Upper lobe of right lung (tissue), 1 donor: ENCODE measurements at regions not wholly inside any gene's neighbourhood (a gene's known extent, or its start where the extent isn't known, plus 50 kb on each side); places are given as distances from the start of the nearest gene placed in this dataset.

Experiments
- ATAC-seq: fragments of 200-7000 bp; cut with Tn5 transposase; one replicate; pipeline ENCODE4 v1.9.1; 2020; ENCODE audit warnings: mild to moderate bottlenecking, moderate library complexity
- DNase-seq: peaks from one replicate; pipeline ENCODE4 v3.0.0-alpha.2; 2020
- H3K27ac ChIP-seq: fragments of 200-600 bp; one replicate; pipeline ENCODE4 v1.8.0; 2022
- H3K27me3 ChIP-seq: fragments of 200-600 bp; one replicate; pipeline ENCODE4 v1.8.0; 2022; ENCODE audit warnings: mild to moderate bottlenecking
- H3K36me3 ChIP-seq: fragments of 200-600 bp; one replicate; pipeline ENCODE4 v1.8.0; 2022
- H3K4me1 ChIP-seq: fragments of 200-600 bp; one replicate; pipeline ENCODE4 v1.8.0; 2022
- H3K4me3 ChIP-seq: fragments of 200-600 bp; one replicate; pipeline ENCODE4 v1.8.0; 2022; ENCODE audit warnings: mild to moderate bottlenecking
- H3K9me3 ChIP-seq: fragments of 200-600 bp; one replicate; pipeline ENCODE4 v1.8.0; 2022
- CTCF ChIP-seq: fragments of 200-600 bp; IDR thresholded peaks from one replicate; pipeline ENCODE4 v1.8.0; 2022; ENCODE audit warnings: antibody characterized with exemption
- intact Hi-C: fragments of 100-400 bp; cut with DNase I; formaldehyde crosslinking; loops from one replicate; pipeline ENCODE4 v1.11.0; 2022
- donor health status: DM: no; HTN: yes; CAD: no; lungs with severe emphysema.

- H3K4me1 ChIP-seq, result peaks cover 3% of the 10 kb centered on the region
- DNase-seq (no peak), ATAC-seq (no peak)
- no peak overlapping the region for H3K27ac ChIP-seq
- H3K9me3 ChIP-seq, result no peaks in the 10 kb centered on the region
- H3K4me3 ChIP-seq, result no peak overlapping the region
- no peaks in the 10 kb centered on the region for H3K27me3 ChIP-seq
- no peak for TF ChIP-seq CTCF
- intact Hi-C loops, result no loop called here
- no peaks in the 10 kb centered on the region for H3K36me3 ChIP-seq
These were observed 104.9 kb upstream of the CENPE start for GRCh38 chr4:103303011-103303410.

DNA sequence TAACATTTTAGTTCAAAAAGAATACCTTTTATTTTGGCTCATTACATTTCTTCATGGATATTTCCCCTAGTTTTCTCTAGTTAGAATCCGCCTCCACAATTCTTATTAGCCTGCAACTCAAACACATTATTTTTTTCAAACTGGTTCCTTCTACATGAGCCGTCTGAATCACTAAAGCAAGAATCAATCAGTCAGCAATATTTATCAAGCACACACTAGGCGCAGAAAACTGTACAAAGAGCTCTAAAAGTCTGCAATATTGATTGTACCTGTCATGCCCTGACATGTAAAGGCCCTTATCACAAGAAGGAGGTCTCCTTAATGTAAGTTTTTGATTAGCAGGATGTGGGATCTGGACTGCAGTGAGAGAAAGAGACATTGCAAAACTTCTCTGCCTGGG is 94.8 kb upstream of the CENPE start:
- Histone ChIP-seq H3K9me3 (no peaks in the 10 kb centered on the region), H3K27ac (no peak overlapping the region), H3K4me3 (no peak overlapping the region), H3K27me3 (no peaks in the 10 kb centered on the region), H3K4me1 (no peaks in the 10 kb centered on the region), H3K36me3 (no peaks in the 10 kb centered on the region)
- DNase-seq, result no peak
- no peak for TF ChIP-seq CTCF
- intact Hi-C loops, result no loop called here
- no peak for ATAC-seq

- Histone ChIP-seq H3K27ac (no peak overlapping the region), H3K4me3 (no peak overlapping the region), H3K27me3 (no peaks in the 10 kb centered on the region), H3K4me1 (no peaks in the 10 kb centered on the region), H3K36me3 (no peaks in the 10 kb centered on the region), H3K9me3 (no peaks in the 10 kb centered on the region)
- ATAC-seq (no peak), DNase-seq (no peak)
- no peak for TF ChIP-seq CTCF
- intact Hi-C loops, result no loop called here
These were observed 94.2 kb upstream of the CENPE start for GRCh38 chr4:103292373-103292772.

- no peaks in the 10 kb centered on the region for H3K36me3 ChIP-seq
- H3K27ac ChIP-seq, result no peak overlapping the region
- H3K27me3 ChIP-seq, result no peaks in the 10 kb centered on the region
- no peak for ATAC-seq
- H3K4me3 ChIP-seq, result no peak overlapping the region
- TF ChIP-seq CTCF, result no peak
- intact Hi-C loops, result no loop called here
- H3K9me3 ChIP-seq, result no peaks in the 10 kb centered on the region
- no peaks in the 10 kb centered on the region for H3K4me1 ChIP-seq
- DNase-seq, result no peak
These were observed 91.0 kb upstream of the CENPE start for GRCh38 chr4:103289186-103289585.

DNA sequence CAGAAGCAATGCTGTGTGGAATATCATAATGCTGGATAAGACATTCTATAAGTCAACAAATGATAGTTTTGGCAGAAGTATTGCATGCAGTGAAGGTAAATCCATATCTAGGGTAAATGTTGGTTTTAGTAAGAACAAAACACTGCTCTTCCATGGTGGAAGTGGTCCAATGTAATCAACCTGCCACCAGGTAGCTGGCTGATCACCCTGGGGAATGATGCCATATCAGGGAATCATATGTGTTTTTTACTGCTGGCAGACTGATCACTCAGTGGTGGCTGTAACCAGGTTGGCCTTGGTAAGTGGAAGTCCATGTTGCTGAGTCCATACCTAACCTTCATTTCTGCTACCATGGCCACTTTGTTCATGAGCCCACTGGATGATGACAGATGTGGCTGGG is 74.0 kb upstream of the CENPE start:
- intact Hi-C loops, result no loop called here
- Histone ChIP-seq H3K27ac (no peak overlapping the region), H3K4me3 (no peak overlapping the region), H3K27me3 (no peaks in the 10 kb centered on the region), H3K36me3 (no peaks in the 10 kb centered on the region), H3K4me1 (no peaks in the 10 kb centered on the region), H3K9me3 (no peaks in the 10 kb centered on the region)
- ATAC-seq (no peak), DNase-seq (no peak)
- no peak for TF ChIP-seq CTCF

DNA sequence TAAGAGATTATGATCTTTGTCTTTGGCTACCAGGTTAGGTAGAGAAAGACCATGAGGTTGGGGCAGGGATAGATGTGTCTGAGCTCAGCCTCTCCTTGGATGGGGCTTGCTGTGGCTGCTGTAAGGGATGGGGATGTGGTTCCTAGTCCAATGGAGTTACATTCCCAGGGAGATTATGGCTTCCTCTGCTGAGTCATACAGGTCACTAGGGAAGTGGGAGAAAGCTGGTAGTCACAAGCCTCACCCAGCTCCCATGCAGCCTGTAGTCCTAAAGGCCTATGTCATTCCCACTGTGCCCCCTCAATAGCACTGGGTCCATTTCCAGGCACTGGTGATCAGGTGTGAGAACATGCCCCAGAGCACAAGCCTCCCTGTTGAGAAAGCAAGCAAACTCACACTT is 70.6 kb upstream of the CENPE start:
- TF ChIP-seq CTCF, result no peak
- intact Hi-C loops, result no loop called here

More for the DNA sequence above, 70.6 kb upstream of the CENPE start:
- H3K4me1 ChIP-seq, result no peaks in the 10 kb centered on the region
- H3K4me3 ChIP-seq, result no peak overlapping the region
- no peaks in the 10 kb centered on the region for H3K9me3 ChIP-seq
- H3K36me3 ChIP-seq, result no peaks in the 10 kb centered on the region
- ATAC-seq, result no peak
- H3K27ac ChIP-seq, result no peak overlapping the region
- H3K27me3 ChIP-seq, result no peaks in the 10 kb centered on the region
- DNase-seq, result no peak
